ENCODE measurements at regions not wholly inside any gene's neighbourhood (a gene's known extent, or its start where the extent isn't known, plus 50 kb on each side); places are given as distances from the start of the nearest gene placed in this dataset.

DNA sequence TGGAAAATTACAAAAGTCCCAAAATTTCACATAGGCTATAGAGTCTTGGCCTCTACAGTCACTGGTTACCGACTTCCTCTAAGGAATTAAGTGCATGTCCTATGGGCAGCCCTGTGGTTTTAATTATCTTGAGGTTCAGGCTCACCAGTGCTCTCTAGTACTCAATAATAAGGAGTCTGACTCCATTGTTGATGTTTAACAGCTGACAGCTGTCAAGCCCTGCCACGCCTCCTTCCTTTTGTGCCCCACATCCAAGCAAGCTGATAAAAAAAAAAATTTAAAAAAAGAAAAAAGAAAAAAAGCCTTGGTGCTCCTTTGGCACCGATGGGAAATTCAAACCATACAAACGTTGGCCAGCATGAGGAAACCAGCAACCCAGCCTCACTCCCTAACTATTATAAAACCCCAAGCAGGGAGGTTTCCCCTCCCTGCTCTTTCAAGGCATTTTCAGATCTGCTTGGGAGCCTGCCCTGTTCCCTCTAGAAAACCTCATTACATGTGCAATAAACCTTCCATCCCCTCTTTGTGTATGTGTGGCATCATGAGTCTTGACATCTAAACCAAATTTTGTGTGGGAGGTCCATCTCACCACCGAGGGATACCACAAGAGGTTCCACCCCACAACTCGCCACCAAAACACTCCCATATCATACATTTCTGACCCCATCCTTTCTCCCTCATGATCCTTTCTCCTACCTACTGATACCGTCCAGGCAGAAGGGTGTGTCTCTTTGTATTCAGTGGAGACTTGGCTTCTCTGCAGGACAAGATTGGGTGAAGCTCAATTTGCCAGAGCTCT is 70.9 kb upstream of the CCDC71L start:
- H3K9ac ChIP-seq (ENCODE audit: extremely low read depth, low read length, poor library complexity, severe bottlenecking), result no peak overlapping the region

DNA sequence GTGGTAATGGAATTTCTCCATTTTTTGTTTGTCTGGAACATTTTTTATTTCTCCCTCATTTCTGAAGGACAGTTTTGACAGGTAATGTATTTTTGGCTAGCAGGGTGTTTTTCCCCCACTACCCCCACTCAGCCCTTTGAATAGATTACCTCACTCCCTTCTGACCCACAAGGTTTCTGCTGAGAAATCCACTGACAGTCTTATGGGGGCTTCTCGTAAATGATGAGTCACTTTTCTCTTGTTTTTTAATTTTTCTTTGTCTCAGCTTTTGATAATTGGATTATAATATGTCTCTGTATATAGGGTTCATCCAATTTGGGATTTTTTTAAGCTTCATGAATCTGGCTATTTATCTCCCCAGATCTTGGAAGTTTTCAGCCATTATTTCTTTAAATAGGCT is 74.7 kb upstream of the CCDC71L start:
- Mint-ChIP-seq H3K4me3 (no peak overlapping the region), H3K27me3 (ENCODE audit: insufficient read depth) (no peaks in the 10 kb centered on the region), H3K27ac (no peak overlapping the region), H3K9me3 (peaks cover 6% of the 10 kb centered on the region), H3K36me3 (ENCODE audit: low read depth) (no peaks in the 10 kb centered on the region), H3K4me1 (peaks cover 5% of the 10 kb centered on the region)
- Histone ChIP-seq H3K4me1 (ENCODE audit: control insufficient read depth, insufficient read depth, low read length) (no peaks in the 10 kb centered on the region), H3K4me3 (ENCODE audit: low read length) (no peak overlapping the region), H3K27me3 (ENCODE audit: control insufficient read depth, insufficient read depth, low read length, poor library complexity, severe bottlenecking) (no peaks in the 10 kb centered on the region), H3K9me3 (ENCODE audit: control insufficient read depth, low read length) (peaks cover 10% of the 10 kb centered on the region), H3K36me3 (ENCODE audit: control insufficient read depth, insufficient read depth, low read length) (no peaks in the 10 kb centered on the region), H3K9ac (ENCODE audit: extremely low read depth, low read length, poor library complexity, severe bottlenecking) (no peak overlapping the region), H3K27ac (ENCODE audit: low read depth, low read length) (no peak overlapping the region)
- 79% methylated on average over 1 of the region's 1 CpG; no CpG with 5 or more reads in 1 of the 2 experiments for WGBS, 2 experiments (ENCODE audit: insufficient coverage in 1 of 2, insufficient read length in 1 of 2)
- DNase-seq, result no peak
- TF ChIP-seq, protein P1, sequence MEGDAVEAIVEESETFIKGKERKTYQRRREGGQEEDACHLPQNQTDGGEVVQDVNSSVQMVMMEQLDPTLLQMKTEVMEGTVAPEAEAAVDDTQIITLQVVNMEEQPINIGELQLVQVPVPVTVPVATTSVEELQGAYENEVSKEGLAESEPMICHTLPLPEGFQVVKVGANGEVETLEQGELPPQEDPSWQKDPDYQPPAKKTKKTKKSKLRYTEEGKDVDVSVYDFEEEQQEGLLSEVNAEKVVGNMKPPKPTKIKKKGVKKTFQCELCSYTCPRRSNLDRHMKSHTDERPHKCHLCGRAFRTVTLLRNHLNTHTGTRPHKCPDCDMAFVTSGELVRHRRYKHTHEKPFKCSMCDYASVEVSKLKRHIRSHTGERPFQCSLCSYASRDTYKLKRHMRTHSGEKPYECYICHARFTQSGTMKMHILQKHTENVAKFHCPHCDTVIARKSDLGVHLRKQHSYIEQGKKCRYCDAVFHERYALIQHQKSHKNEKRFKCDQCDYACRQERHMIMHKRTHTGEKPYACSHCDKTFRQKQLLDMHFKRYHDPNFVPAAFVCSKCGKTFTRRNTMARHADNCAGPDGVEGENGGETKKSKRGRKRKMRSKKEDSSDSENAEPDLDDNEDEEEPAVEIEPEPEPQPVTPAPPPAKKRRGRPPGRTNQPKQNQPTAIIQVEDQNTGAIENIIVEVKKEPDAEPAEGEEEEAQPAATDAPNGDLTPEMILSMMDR (conservative IDR thresholded peaks at IDR 0.05), result no peak

More for the DNA sequence above, 70.9 kb upstream of the CCDC71L start:
- H3K4me3 Mint-ChIP-seq, result no peak overlapping the region
- H3K4me1 Mint-ChIP-seq, result peaks cover 3% of the 10 kb centered on the region
- Histone ChIP-seq H3K36me3 (ENCODE audit: control insufficient read depth, insufficient read depth, low read length) (no peaks in the 10 kb centered on the region), H3K9me3 (ENCODE audit: control insufficient read depth, low read length) (peaks cover 10% of the 10 kb centered on the region), H3K27me3 (ENCODE audit: control insufficient read depth, insufficient read depth, low read length, poor library complexity, severe bottlenecking) (no peaks in the 10 kb centered on the region), H3K4me1 (ENCODE audit: control insufficient read depth, insufficient read depth, low read length) (no peaks in the 10 kb centered on the region), H3K4me3 (ENCODE audit: low read length) (no peak overlapping the region), H3K27ac (ENCODE audit: low read depth, low read length) (no peak overlapping the region)
- peaks cover 9% of the 10 kb centered on the region for H3K9me3 Mint-ChIP-seq
- WGBS, 2 experiments (ENCODE audit: insufficient coverage in 1 of 2, insufficient read length in 1 of 2), result 74 to 91% methylated on average over 4 to 7 of the region's 7 CpGs
- no peaks in the 10 kb centered on the region for H3K27me3 Mint-ChIP-seq (ENCODE audit: insufficient read depth)
- TF ChIP-seq, protein P1 (conservative IDR thresholded peaks at IDR 0.05), result no peak
- H3K27ac Mint-ChIP-seq, result no peak overlapping the region
- H3K36me3 Mint-ChIP-seq (ENCODE audit: low read depth), result no peaks in the 10 kb centered on the region
- DNase-seq, result no peak

DNA sequence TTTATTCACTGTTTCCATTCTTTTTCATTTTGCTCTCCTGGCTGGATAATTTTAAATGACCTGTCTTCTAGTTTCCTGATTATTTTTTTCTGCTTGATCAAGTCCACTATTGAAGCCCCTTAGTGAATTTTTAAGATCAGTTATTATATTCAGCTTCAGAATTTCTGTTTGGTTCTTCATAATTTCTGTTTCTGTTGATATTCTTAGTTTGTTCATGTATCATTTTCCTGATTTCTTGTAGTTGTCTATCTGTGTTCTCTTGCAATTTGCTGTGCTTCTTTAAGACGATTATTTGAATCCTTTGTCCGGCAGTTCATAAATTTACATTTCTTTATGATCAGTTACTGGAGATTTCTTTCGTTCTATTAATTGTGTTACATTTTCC is 75.2 kb upstream of the CCDC71L start:
- H3K9me3 Mint-ChIP-seq, result peaks cover 6% of the 10 kb centered on the region
- 83 to 91% methylated on average over 2 to 3 of the region's 3 CpGs for WGBS, 2 experiments (ENCODE audit: insufficient coverage in 1 of 2, insufficient read length in 1 of 2)
- no peak overlapping the region for H3K4me3 ChIP-seq (ENCODE audit: low read length)
- TF ChIP-seq, protein P1 (conservative IDR thresholded peaks at IDR 0.05), result no peak
- peaks cover 10% of the 10 kb centered on the region for H3K9me3 ChIP-seq (ENCODE audit: control insufficient read depth, low read length)
- H3K4me1 ChIP-seq (ENCODE audit: control insufficient read depth, insufficient read depth, low read length), result no peaks in the 10 kb centered on the region
- H3K4me1 Mint-ChIP-seq, result peaks cover 5% of the 10 kb centered on the region
- no peaks in the 10 kb centered on the region for H3K36me3 Mint-ChIP-seq (ENCODE audit: low read depth)
- no peaks in the 10 kb centered on the region for H3K27me3 Mint-ChIP-seq (ENCODE audit: insufficient read depth)
- no peak overlapping the region for H3K27ac Mint-ChIP-seq
- no peak for DNase-seq
- H3K27me3 ChIP-seq (ENCODE audit: control insufficient read depth, insufficient read depth, low read length, poor library complexity, severe bottlenecking), result no peaks in the 10 kb centered on the region
- H3K27ac ChIP-seq (ENCODE audit: low read depth, low read length), result no peak overlapping the region
- no peak overlapping the region for H3K4me3 Mint-ChIP-seq
- no peak overlapping the region for H3K9ac ChIP-seq (ENCODE audit: extremely low read depth, low read length, poor library complexity, severe bottlenecking)
- H3K36me3 ChIP-seq (ENCODE audit: control insufficient read depth, insufficient read depth, low read length), result no peaks in the 10 kb centered on the region
